SK-N-SH (cell line): ENCODE measurements at regions not wholly inside any gene's neighbourhood (a gene's known extent, or its start where the extent isn't known, plus 50 kb on each side); places are given as distances from the start of the nearest gene placed in this dataset.

Experiments used
- CTCF ChIA-PET: fragments of 300-600, 350-600 bp; formaldehyde crosslinking; extraction: SDS; loops from one replicate; lab custom pipeline; 2021; lab: Yijun Ruan, JAX
- POLR2A ChIA-PET: fragments of 350-600 bp; sonication (Branson Sonifier 250); formaldehyde crosslinking; extraction: SDS; loops from one replicate; lab custom pipeline; 2020; ENCODE audit warnings: antibody characterized with exemption, inconsistent platforms; lab: Yijun Ruan, JAX
- DNase-seq: peaks from one replicate; pipeline ENCODE4 v3.0.0; 2012
- H2AFZ ChIP-seq: fragments of 200-600 bp; sonication (generic); 2 replicates; pipeline ENCODE4 v1.8.1; 2016; ENCODE audit warnings: antibody characterized with exemption, mild to moderate bottlenecking, low read depth
- H3F3A ChIP-seq: fragments of 200-600 bp; sonication (generic); replicated peaks from 2 replicates; pipeline ENCODE3; 2016; ENCODE audit warnings: antibody characterized with exemption, mild to moderate bottlenecking; ENCODE audit not compliant: insufficient read depth
- H3K27ac ChIP-seq, 2 experiments: fragments of 200-500 bp in 1 of 2; fragments of 200-600 bp in 1 of 2; sonication (Bioruptor generic) in 1 of 2; sonication (generic), shearing (Covaris generic) in 1 of 2; 2 replicates each; pipeline versions ENCODE4 v1.5.1 to v1.6.1; 2014 to 2016; ENCODE audit warnings: low read depth in 2 of 2, inconsistent platforms in 1 of 2, low read length in 1 of 2, mild to moderate bottlenecking in 1 of 2, mixed read lengths in 1 of 2
- H3K27me3 ChIP-seq: fragments of 200-600 bp; sonication (generic), shearing (Covaris generic); 2 replicates; pipeline ENCODE4 v1.6.1; 2016; ENCODE audit warnings: mixed run types; ENCODE audit not compliant: insufficient read depth
- H3K36me3 ChIP-seq, 2 experiments: fragments of 200-500 bp in 1 of 2; fragments of 200-600 bp in 1 of 2; sonication (Bioruptor generic) in 1 of 2; sonication (generic) in 1 of 2; replicated peaks in 1 of 2; 2 replicates each; pipeline versions ENCODE3 to v1.5.1; 2014 to 2016; ENCODE audit warnings: low read length in 1 of 2, mild to moderate bottlenecking in 1 of 2; ENCODE audit not compliant: insufficient read depth in 2 of 2, control insufficient read depth in 1 of 2
- H3K4me1 ChIP-seq, 2 experiments: fragments of 200-500 bp in 1 of 2; fragments of 200-600 bp in 1 of 2; sonication (Bioruptor generic) in 1 of 2; sonication (generic), shearing (Covaris generic) in 1 of 2; 2 replicates each; pipeline versions ENCODE4 v1.5.1 to v1.6.1; 2014 to 2016; ENCODE audit warnings: low read depth in 1 of 2, low read length in 1 of 2, mixed run types in 1 of 2; ENCODE audit not compliant: insufficient read depth in 2 of 2, control insufficient read depth in 1 of 2
- H3K4me2 ChIP-seq: fragments of 200-600 bp; sonication (generic), shearing (Covaris generic); 2 replicates; pipeline ENCODE4 v1.6.1; 2017; ENCODE audit warnings: mixed run types
- H3K4me3 ChIP-seq, 2 experiments: fragments of 200-500 bp in 1 of 2; fragments of 200-600 bp in 1 of 2; sonication (Bioruptor generic) in 1 of 2; sonication (generic), shearing (Covaris generic) in 1 of 2; 2 replicates each; pipeline versions ENCODE4 v1.5.1 to v1.8.1; 2014 to 2016; ENCODE audit warnings: low read depth in 2 of 2, inconsistent platforms in 1 of 2, low read length in 1 of 2, mild to moderate bottlenecking in 1 of 2, mixed read lengths in 1 of 2, moderate library complexity in 1 of 2
- H3K79me2 ChIP-seq: fragments of 200-600 bp; sonication (generic); 2 replicates; pipeline ENCODE4 v1.8.1; 2017; ENCODE audit warnings: mild to moderate bottlenecking; ENCODE audit not compliant: insufficient read depth
- H3K9ac ChIP-seq: fragments of 200-600 bp; sonication (generic); 2 replicates; pipeline ENCODE4 v1.6.1; 2017; ENCODE audit warnings: mixed run types
- H3K9me2 ChIP-seq: fragments of 200-600 bp; sonication (generic); 2 replicates; pipeline ENCODE4 v1.6.1; 2017; ENCODE audit warnings: mixed run types
- H3K9me3 ChIP-seq: fragments of 200-600 bp; sonication (generic); 2 replicates; pipeline ENCODE4 v1.6.1; 2017; ENCODE audit warnings: mixed run types, mild to moderate bottlenecking, moderate library complexity
- H4K20me1 ChIP-seq: fragments of 200-600 bp; sonication (generic); 2 replicates; pipeline ENCODE4 v1.6.1; 2017; ENCODE audit warnings: mild to moderate bottlenecking, mixed run types; ENCODE audit not compliant: insufficient read depth
- CHD2 ChIP-seq: fragments of 150-350 bp; IDR thresholded peaks from 2 replicates; pipeline ENCODE4 v1.6.1; 2018; ENCODE audit warnings: low read length; ENCODE audit not compliant: partially characterized antibody
- ELF1 ChIP-seq: IDR thresholded peaks from 2 replicates; pipeline ENCODE4 v1.4.0; 2012
- EP300 ChIP-seq, 2 experiments: IDR thresholded peaks; 2 replicates each; pipeline versions ENCODE4 v1.4.0 to v1.6.1; 2012; ENCODE audit warnings: borderline replicate concordance in 1 of 2, low read depth in 1 of 2, low read length in 1 of 2
- EZH2phosphoT487 ChIP-seq: fragments of 200-600 bp; sonication (generic); IDR thresholded peaks from 2 replicates; pipeline ENCODE4 v1.6.1; 2017; ENCODE audit warnings: low read depth, mixed run types, mild to moderate bottlenecking, antibody characterized with exemption, moderate library complexity, borderline replicate concordance
- FOSL2 ChIP-seq: IDR thresholded peaks from 2 replicates; pipeline ENCODE4 v1.4.0; 2012; ENCODE audit warnings: low read depth, mild to moderate bottlenecking, moderate library complexity, borderline replicate concordance
- FOXJ3 ChIP-seq: sonication (generic); formaldehyde crosslinking; IDR thresholded peaks from 2 replicates; pipeline ENCODE4 v1.5.1; 2020; ENCODE audit warnings: mild to moderate bottlenecking, missing genetic modification reagents
- FOXM1 ChIP-seq: IDR thresholded peaks from 2 replicates; pipeline ENCODE4 v1.4.0; 2012; ENCODE audit warnings: low read depth, mild to moderate bottlenecking
- GABPA ChIP-seq: IDR thresholded peaks from 2 replicates; pipeline ENCODE4 v1.4.0; 2012; ENCODE audit warnings: low read depth, mild to moderate bottlenecking
- GATA2 ChIP-seq: sonication (generic); formaldehyde crosslinking; IDR thresholded peaks from 2 replicates; pipeline ENCODE4 v1.5.0; 2020; ENCODE audit warnings: mild to moderate bottlenecking, missing genetic modification reagents
- IRF3 ChIP-seq: fragments of 150-350 bp; IDR thresholded peaks from 2 replicates; pipeline ENCODE4 v1.6.1; 2016; ENCODE audit warnings: mild to moderate bottlenecking, low read depth, low read length
- JUND ChIP-seq: IDR thresholded peaks from 2 replicates; pipeline ENCODE4 v1.4.0; 2012
- MEF2A ChIP-seq: IDR thresholded peaks from 2 replicates; pipeline ENCODE4 v1.4.0; 2012; ENCODE audit warnings: low read depth, borderline replicate concordance
- NFIC ChIP-seq: IDR thresholded peaks from 2 replicates; pipeline ENCODE4 v1.4.0; 2012; ENCODE audit warnings: borderline replicate concordance
- PBX3 ChIP-seq: IDR thresholded peaks from 2 replicates; pipeline ENCODE4; 2012
- POLR2AphosphoS5 ChIP-seq: IDR thresholded peaks from 2 replicates; pipeline ENCODE4 v1.6.1; 2012; ENCODE audit warnings: low read depth, low read length
- RAD21 ChIP-seq: IDR thresholded peaks from 2 replicates; pipeline ENCODE4 v1.6.1; 2012; ENCODE audit warnings: mild to moderate bottlenecking, low read length
- RCOR1 ChIP-seq: fragments of 150-350 bp; IDR thresholded peaks from 2 replicates; pipeline ENCODE4 v1.6.1; 2017; ENCODE audit warnings: antibody characterized with exemption, low read length
- REST ChIP-seq: IDR thresholded peaks from 2 replicates; pipeline ENCODE4 v1.6.1; 2012; ENCODE audit warnings: mild to moderate bottlenecking, low read depth, low read length, moderate library complexity
- RFX5 ChIP-seq: IDR thresholded peaks from 2 replicates; pipeline ENCODE4 v1.6.1; 2012; ENCODE audit warnings: mild to moderate bottlenecking, improper control_type of control experiment, low read length
- SIN3A ChIP-seq: IDR thresholded peaks from 2 replicates; pipeline ENCODE4 v1.6.1; 2012; ENCODE audit warnings: low read depth, mild to moderate bottlenecking, low read length, moderate library complexity, borderline replicate concordance
- TCF12 ChIP-seq: IDR thresholded peaks from 2 replicates; pipeline ENCODE4 v1.4.0; 2012
- WGBS: methylation state at CpG from one replicate; pipeline ENCODE4 v1.1.6; 2017; ENCODE audit warnings: low lambda C conversion rate; 5-methylcytosine and 5-hydroxymethylcytosine counted together

GRCh38 chr18:67581178-67581577 lies 64.7 kb upstream of the DSEL start (continued):
- peak; percentile 52; the same call in 1 of the 2 replicates for TF ChIP-seq FOSL2
- no peak for TF ChIP-seq CHD2

GRCh38 chr18:67577386-67577785 lies 60.9 kb upstream of the DSEL start:
- peaks cover 0 to 6% of the 10 kb centered on the region in 2 experiments; a peak in 1 of 4 replicates for H3K4me1 ChIP-seq
- H3K4me3 ChIP-seq, result no peak overlapping the region
- H3K9me2 ChIP-seq, result no peaks in the 10 kb centered on the region
- H3K4me2 ChIP-seq, result no peak overlapping the region
- no peak for TF ChIP-seq RFX5
- no peak for TF ChIP-seq SIN3A
- peak; percentile 21; the same call in 1 of the 2 replicates for TF ChIP-seq JUND
- no peak for TF ChIP-seq FOXM1
- no peak for TF ChIP-seq EP300 (IDR thresholded peaks at IDR 0.05; ENCODE audit: borderline replicate concordance in 1 of 2, low read depth in 1 of 2, low read length in 1 of 2)
- 0 out of 2 replicates have a peak, but pooled peaks have one; percentile 8 for TF ChIP-seq TCF12
- peak; percentile 31; the same call in 1 of the 2 replicates for TF ChIP-seq NFIC
- no peak for TF ChIP-seq GABPA
- H3K27me3 ChIP-seq, result no peaks in the 10 kb centered on the region
- no peak overlapping the region for H2AFZ ChIP-seq
- H3K27ac ChIP-seq, result no peak overlapping the region
- H3F3A ChIP-seq, result no peaks in the 10 kb centered on the region
- no peaks in the 10 kb centered on the region for H3K79me2 ChIP-seq
- ChIA-PET CTCF (interaction anchor here (0.7 kb wide), 1 partner anchor 109 kb away, joined by 3 read pairs; no protein-coding TSS in a partner anchor), POLR2A (no interaction called here)
- H4K20me1 ChIP-seq, result no peaks in the 10 kb centered on the region
- DNase-seq, result no peak
- H3K9ac ChIP-seq, result no peak overlapping the region
- H3K36me3 ChIP-seq, result no peaks in the 10 kb centered on the region
- H3K9me3 ChIP-seq, result no peaks in the 10 kb centered on the region

- H2AFZ ChIP-seq, result no peak overlapping the region
- H3K9ac ChIP-seq, result no peak overlapping the region
- no peak overlapping the region for H3K4me2 ChIP-seq
- H4K20me1 ChIP-seq, result no peaks in the 10 kb centered on the region
- WGBS, result 80% methylated on average over 3 of the region's 3 CpGs
- no peaks in the 10 kb centered on the region for H3K4me1 ChIP-seq
- ChIA-PET CTCF (no interaction called here), POLR2A (no interaction called here)
- no peaks in the 10 kb centered on the region for H3K9me3 ChIP-seq
- H3K27me3 ChIP-seq, result no peaks in the 10 kb centered on the region
- H3K27ac ChIP-seq, result no peak overlapping the region
- H3K4me3 ChIP-seq, result no peak overlapping the region
- H3K9me2 ChIP-seq, result no peaks in the 10 kb centered on the region
- no peaks in the 10 kb centered on the region for H3F3A ChIP-seq
- no peaks in the 10 kb centered on the region for H3K79me2 ChIP-seq
- H3K36me3 ChIP-seq, result no peaks in the 10 kb centered on the region
- DNase-seq, result no peak
- TF ChIP-seq ELF1, result no peak
- no peak for TF ChIP-seq EZH2phosphoT487
- no peak for TF ChIP-seq NFIC
- TF ChIP-seq RAD21, result no peak
- TF ChIP-seq CHD2, result no peak
- TF ChIP-seq FOXJ3, result no peak
- TF ChIP-seq IRF3, result no peak
- no peak for TF ChIP-seq GATA2 (CRISPR knock-in tag)
- no peak for TF ChIP-seq REST
- TF ChIP-seq PBX3, result no peak
- no peak for TF ChIP-seq MEF2A
- no peak for TF ChIP-seq FOXM1
- no peak for TF ChIP-seq POLR2AphosphoS5
- no peak for TF ChIP-seq RCOR1
- no peak for TF ChIP-seq RFX5
Measured at GRCh38 chr18:67574749-67575148, 58.2 kb upstream of the DSEL start.
